Caco-2 (cell line): ENCODE measurements at regions not wholly inside any gene's neighbourhood (a gene's known extent, or its start where the extent isn't known, plus 50 kb on each side); places are given as distances from the start of the nearest gene placed in this dataset.
A peak's percentile ranks its signal among the peaks of the same experiment; 100 is the strongest.

Experiments
- BruUV-seq: library from RNA; stranded (reverse); fragments of 400-500 nt; replicated peaks from 2 replicates; lab custom pipeline; 2021; lab: Mats Ljungman, UMichigan
- CTCF ChIA-PET: fragments of 300-600 bp; sonication (Branson Sonifier 250); formaldehyde crosslinking; loops from one replicate; lab custom pipeline; 2022; ENCODE audit warnings: antibody characterized with exemption; lab: Charles Lee
- POLR2A ChIA-PET: fragments of 300-600 bp; sonication (Branson Sonifier 250); formaldehyde crosslinking; loops from one replicate; lab custom pipeline; 2022; ENCODE audit warnings: antibody characterized with exemption; lab: Charles Lee
- DNase-seq, 2 experiments: peaks; one replicate each; pipeline versions ENCODE4 v3.0.0 to v3.0.0-alpha.2; 2020 to 2022
- H3K27me3 ChIP-seq: replicated peaks from 2 replicates; pipeline ENCODE4 v1.6.0; 2011; ENCODE audit warnings: low read length; ENCODE audit not compliant: control insufficient read depth, insufficient read depth
- H3K36me3 ChIP-seq: 2 replicates; pipeline ENCODE4 v1.5.1; 2011; ENCODE audit warnings: low read length; ENCODE audit not compliant: control insufficient read depth, insufficient read depth
- H3K4me1 ChIP-seq: fragments of 250-450 bp; sonication (Bioruptor Pico); 2 replicates; pipeline ENCODE4 v1.5.1; 2020; ENCODE audit warnings: mild to moderate bottlenecking
- H3K4me3 ChIP-seq: 2 replicates; pipeline ENCODE4 v1.5.1; 2011; ENCODE audit warnings: low read depth, mild to moderate bottlenecking, control low read depth, low read length
- H3K9me3 ChIP-seq: fragments of 250-450 bp; sonication (Bioruptor Pico); 2 replicates; pipeline ENCODE4 v1.5.1; 2020; ENCODE audit warnings: mild to moderate bottlenecking, moderate library complexity
- H3K27ac Mint-ChIP-seq: one replicate; pipeline ENCODE4 v1.8.0; 2022; ENCODE audit warnings: mixed read lengths; ENCODE audit not compliant: unreplicated experiment
- H3K27me3 Mint-ChIP-seq: one replicate; pipeline ENCODE4 v1.8.0; 2022; ENCODE audit warnings: mixed read lengths; ENCODE audit not compliant: insufficient read depth, unreplicated experiment
- H3K36me3 Mint-ChIP-seq: one replicate; pipeline ENCODE4 v1.8.0; 2022; ENCODE audit warnings: mild to moderate bottlenecking, mixed read lengths; ENCODE audit not compliant: insufficient read depth, unreplicated experiment
- H3K4me1 Mint-ChIP-seq: one replicate; pipeline ENCODE4 v1.8.0; 2022; ENCODE audit warnings: low read depth, mixed read lengths; ENCODE audit not compliant: unreplicated experiment
- H3K4me3 Mint-ChIP-seq: one replicate; pipeline ENCODE4 v1.8.0; 2022; ENCODE audit warnings: mild to moderate bottlenecking, moderate library complexity, mixed read lengths; ENCODE audit not compliant: unreplicated experiment
- H3K9me3 Mint-ChIP-seq: one replicate; pipeline ENCODE4 v1.8.0; 2022; ENCODE audit warnings: mixed read lengths; ENCODE audit not compliant: unreplicated experiment
- intact Hi-C: fragments of 100-400 bp; cut with micrococcal nuclease; formaldehyde crosslinking; loops from one replicate; pipeline ENCODE4 v1.10.0; 2022; ENCODE audit not compliant: unreplicated experiment
- TF ChIP-seq, protein P1 (sequence below), 2 experiments: fragments of 200-600 bp in 1 of 2; IDR thresholded peaks; 1 replicate in 1 of 2; 2 replicates in 1 of 2; pipeline versions ENCODE4 v1.5.1 to v1.8.0; 2011 to 2022; ENCODE audit warnings: antibody characterized with exemption in 1 of 2, control low read depth in 1 of 2, inconsistent platforms in 1 of 2, low read depth in 1 of 2, low read length in 1 of 2, mild to moderate bottlenecking in 1 of 2, moderate library complexity in 1 of 2; ENCODE audit not compliant: insufficient read depth in 1 of 2, severe bottlenecking in 1 of 2, unreplicated experiment in 1 of 2

DNA sequence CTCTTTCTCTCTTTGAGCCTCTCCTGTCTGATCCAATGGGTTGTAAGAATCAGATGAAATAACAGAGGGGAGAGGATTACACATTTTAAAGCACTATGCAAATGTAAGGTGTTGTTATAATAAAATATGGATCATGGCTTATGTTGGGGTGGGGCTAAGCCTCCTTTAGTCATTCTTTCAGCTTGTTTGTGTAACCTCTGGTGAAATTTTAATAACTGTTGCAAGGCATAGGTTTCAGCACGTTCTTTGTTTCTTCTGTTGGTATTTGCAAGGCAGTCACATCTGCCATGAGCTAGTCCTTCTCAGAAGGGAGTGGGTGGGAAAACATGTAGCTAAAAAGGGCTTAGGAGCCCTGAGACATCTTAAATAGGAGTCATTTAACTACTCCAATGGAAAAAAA lies 74.8 kb upstream of the FRMD6 start:
- Histone ChIP-seq H3K9me3 (no peaks in the 10 kb centered on the region), H3K4me1 (peaks cover 58% of the 10 kb centered on the region), H3K4me3 (no peak overlapping the region), H3K36me3 (no peaks in the 10 kb centered on the region), H3K27me3 (no peaks in the 10 kb centered on the region)
- Mint-ChIP-seq H3K27me3 (no peaks in the 10 kb centered on the region), H3K4me3 (no peak overlapping the region), H3K36me3 (no peaks in the 10 kb centered on the region), H3K9me3 (no peaks in the 10 kb centered on the region), H3K4me1 (peaks cover 78% of the 10 kb centered on the region), H3K27ac (peak overlapping the region; percentile 88)
- TF ChIP-seq, protein P1, sequence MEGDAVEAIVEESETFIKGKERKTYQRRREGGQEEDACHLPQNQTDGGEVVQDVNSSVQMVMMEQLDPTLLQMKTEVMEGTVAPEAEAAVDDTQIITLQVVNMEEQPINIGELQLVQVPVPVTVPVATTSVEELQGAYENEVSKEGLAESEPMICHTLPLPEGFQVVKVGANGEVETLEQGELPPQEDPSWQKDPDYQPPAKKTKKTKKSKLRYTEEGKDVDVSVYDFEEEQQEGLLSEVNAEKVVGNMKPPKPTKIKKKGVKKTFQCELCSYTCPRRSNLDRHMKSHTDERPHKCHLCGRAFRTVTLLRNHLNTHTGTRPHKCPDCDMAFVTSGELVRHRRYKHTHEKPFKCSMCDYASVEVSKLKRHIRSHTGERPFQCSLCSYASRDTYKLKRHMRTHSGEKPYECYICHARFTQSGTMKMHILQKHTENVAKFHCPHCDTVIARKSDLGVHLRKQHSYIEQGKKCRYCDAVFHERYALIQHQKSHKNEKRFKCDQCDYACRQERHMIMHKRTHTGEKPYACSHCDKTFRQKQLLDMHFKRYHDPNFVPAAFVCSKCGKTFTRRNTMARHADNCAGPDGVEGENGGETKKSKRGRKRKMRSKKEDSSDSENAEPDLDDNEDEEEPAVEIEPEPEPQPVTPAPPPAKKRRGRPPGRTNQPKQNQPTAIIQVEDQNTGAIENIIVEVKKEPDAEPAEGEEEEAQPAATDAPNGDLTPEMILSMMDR (IDR thresholded peaks at IDR 0.05; ENCODE audit: insufficient read depth in 1 of 2, low read depth in 1 of 2, low read length in 1 of 2, severe bottlenecking in 1 of 2, unreplicated experiment in 1 of 2): no peak
- no peak for DNase-seq
- ChIA-PET POLR2A (no interaction called here), CTCF (interaction anchor here (0.5 kb wide), 1 partner anchor 75 kb away, joined by 3 read pairs; the partner anchor contains the start of gene FRMD6)
- intact Hi-C loops: no loop called here
- BruUV-seq: no TSS peak

DNA sequence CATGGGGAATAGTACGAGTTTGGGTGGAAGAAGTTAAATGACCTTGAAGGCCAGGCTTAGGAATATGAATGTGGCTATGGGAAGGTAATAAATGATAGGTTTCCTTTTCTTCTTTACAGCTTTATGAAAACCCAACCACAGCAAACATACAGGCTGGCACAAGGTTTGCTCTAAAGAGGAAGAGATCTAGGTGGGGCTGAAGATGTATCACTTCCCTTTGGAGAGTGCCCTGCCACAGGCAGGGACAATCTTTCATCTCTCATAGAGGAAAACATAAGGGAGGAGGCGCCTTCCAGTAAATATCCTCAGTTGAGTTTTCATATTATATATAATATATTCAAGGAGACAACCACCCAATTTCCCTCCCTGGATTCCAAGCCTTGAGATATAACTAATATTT lies 72.9 kb upstream of the FRMD6 start:
- H3K9me3 ChIP-seq: no peaks in the 10 kb centered on the region
- peaks cover 73% of the 10 kb centered on the region for H3K4me1 ChIP-seq
- Mint-ChIP-seq H3K4me1 (peaks cover 70% of the 10 kb centered on the region), H3K27ac (peak overlapping the region; percentile 23), H3K4me3 (no peak overlapping the region), H3K36me3 (no peaks in the 10 kb centered on the region), H3K27me3 (no peaks in the 10 kb centered on the region), H3K9me3 (no peaks in the 10 kb centered on the region)
- H3K27me3 ChIP-seq: no peaks in the 10 kb centered on the region
- no peak for DNase-seq
- H3K36me3 ChIP-seq: no peaks in the 10 kb centered on the region
- TF ChIP-seq, protein P1 (IDR thresholded peaks at IDR 0.05; ENCODE audit: insufficient read depth in 1 of 2, low read depth in 1 of 2, low read length in 1 of 2, severe bottlenecking in 1 of 2, unreplicated experiment in 1 of 2): no peak
- ChIA-PET POLR2A (no interaction called here), CTCF (no interaction called here)
- intact Hi-C loops: no loop called here
- BruUV-seq: no TSS peak
- H3K4me3 ChIP-seq: no peak overlapping the region

DNA sequence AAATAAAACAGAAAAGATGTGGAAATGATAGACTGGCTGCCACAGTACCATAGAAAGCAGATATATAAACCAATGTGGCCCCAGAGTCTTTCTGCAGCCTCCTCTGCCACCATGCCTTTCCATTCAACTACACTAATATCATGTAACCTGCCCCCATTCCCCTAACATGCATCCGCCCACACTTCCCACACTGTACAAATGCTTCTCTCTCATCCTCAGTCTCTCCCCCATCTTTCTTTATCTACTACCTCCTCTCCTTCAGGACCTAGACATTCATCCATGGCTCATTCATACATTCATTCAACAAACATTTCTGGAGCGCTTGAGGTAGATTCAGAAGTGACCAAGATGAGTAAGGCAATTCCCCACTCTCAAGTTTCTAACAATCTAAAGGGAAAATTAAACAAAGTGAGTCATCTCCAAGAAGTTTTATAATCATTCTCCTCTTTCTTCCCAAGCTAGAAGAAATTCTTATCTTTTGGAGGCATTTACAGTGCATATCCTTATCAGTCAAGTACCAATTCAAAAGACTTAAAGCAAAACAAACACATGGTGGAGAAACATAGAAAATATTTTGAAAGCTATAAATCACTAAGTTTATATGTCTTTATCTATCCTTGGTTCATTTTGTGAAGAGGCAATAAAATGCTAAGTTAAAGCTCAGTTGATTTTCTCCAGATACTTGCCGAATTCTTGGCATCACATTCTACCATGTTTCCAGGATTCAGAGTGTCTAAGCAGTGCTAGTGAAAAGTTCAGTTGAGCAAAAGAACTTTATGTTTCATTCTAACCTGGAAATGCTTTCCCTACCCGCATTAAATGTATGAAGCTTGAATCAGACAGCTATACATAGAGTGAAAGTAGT lies 70.5 kb upstream of the FRMD6 start:
- ChIA-PET CTCF (interaction anchor here (0.6 kb wide), 1 partner anchor 1269 kb away, joined by 4 read pairs; the partner anchor contains the start of gene DMAC2L), POLR2A (interaction anchor here (0.5 to 1.0 kb wide), 3 partner anchors 70 to 971 kb away, joined by 4 to 5 read pairs (median 5); partner anchors contain the start of genes FRMD6 and GPR137C)
- H3K9me3 ChIP-seq: no peaks in the 10 kb centered on the region
- intact Hi-C loops: loop anchor here (1.0 to 5.0 kb wide), 3 partner anchors 56 to 123 kb away; partner anchors contain the start of gene FRMD6
- no peaks in the 10 kb centered on the region for H3K36me3 ChIP-seq
- H3K4me1 Mint-ChIP-seq: peaks cover 63% of the 10 kb centered on the region
- peaks cover 50% of the 10 kb centered on the region for H3K4me1 ChIP-seq
- no peaks in the 10 kb centered on the region for H3K27me3 Mint-ChIP-seq
- no peaks in the 10 kb centered on the region for H3K9me3 Mint-ChIP-seq
- H3K27ac Mint-ChIP-seq: peak overlapping the region; percentile 46
- BruUV-seq: no TSS peak
- TF ChIP-seq, protein P1 (IDR thresholded peaks at IDR 0.05; ENCODE audit: insufficient read depth in 1 of 2, low read depth in 1 of 2, low read length in 1 of 2, severe bottlenecking in 1 of 2, unreplicated experiment in 1 of 2): no peak
- no peaks in the 10 kb centered on the region for H3K27me3 ChIP-seq
- DNase-seq: peak in 1 of 2 experiments; percentile 16
- no peak overlapping the region for H3K4me3 ChIP-seq
- no peaks in the 10 kb centered on the region for H3K36me3 Mint-ChIP-seq
- H3K4me3 Mint-ChIP-seq: peak overlapping the region; percentile 1
